ENCODE measurements at regions not wholly inside any gene's neighbourhood (a gene's known extent, or its start where the extent isn't known, plus 50 kb on each side); places are given as distances from the start of the nearest gene placed in this dataset.

DNA sequence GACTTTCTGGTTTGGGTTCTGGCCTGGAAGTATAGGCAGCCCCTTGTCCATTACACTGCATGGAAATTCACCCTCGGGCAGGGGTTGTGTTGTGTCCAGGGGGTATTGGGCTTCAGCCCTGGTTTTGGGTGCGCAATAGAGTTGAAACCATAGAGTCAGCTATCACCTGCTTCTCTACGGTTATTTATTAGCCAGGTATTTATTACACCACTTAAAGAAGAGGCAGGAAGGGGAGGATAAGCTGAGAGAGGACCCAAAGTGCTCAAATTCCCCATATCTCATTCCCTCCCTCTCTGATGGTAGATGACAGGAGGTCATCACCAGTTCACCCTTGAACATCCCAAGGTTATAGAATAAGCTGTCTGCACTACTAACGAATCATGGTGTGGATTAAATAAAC, 133.4 kb downstream of the HRH4 start:
- H3K56ac ChIP-seq (replicated peaks; ENCODE audit: insufficient read length, low read depth, low read length), result no peak overlapping the region
- H2BK12ac ChIP-seq (ENCODE audit: low read depth, low read length), result no peak overlapping the region
- no peak overlapping the region for H2BK20ac ChIP-seq (ENCODE audit: low read length)
- DNase-seq (ENCODE audit: low read depth in 1 of 2, low spot score in 2 of 2) (no peak), FAIRE-seq (no peak)
- H4K20me1 ChIP-seq (replicated peaks in 1 of 2; ENCODE audit: control insufficient read depth in 1 of 2, insufficient read depth in 2 of 2, low read length in 2 of 2), result no peaks in the 10 kb centered on the region
- no peak overlapping the region for H3K14ac ChIP-seq (ENCODE audit: insufficient read length)
- H4K91ac ChIP-seq (replicated peaks; ENCODE audit: insufficient read length, low read length), result no peak overlapping the region
- no peak overlapping the region for H2BK5ac ChIP-seq (ENCODE audit: low read depth, low read length)
- H3K79me1 ChIP-seq (ENCODE audit: low read depth, low read length), result no peaks in the 10 kb centered on the region
- H3K27ac ChIP-seq (ENCODE audit: low read depth, low read length), result no peak overlapping the region
- H3K4me3 ChIP-seq (ENCODE audit: extremely low read depth in 1 of 4, insufficient read depth in 2 of 4, low read depth in 3 of 4, low read length in 4 of 4), result no peak overlapping the region
- H4K8ac ChIP-seq (ENCODE audit: extremely low read depth, insufficient read depth, low read length), result no peak overlapping the region
- no peak overlapping the region for H3K9ac ChIP-seq (replicated peaks in 1 of 4; ENCODE audit: extremely low read depth in 1 of 4, low read depth in 3 of 4, low read length in 3 of 4)
- no peak overlapping the region for H3K23ac ChIP-seq (ENCODE audit: insufficient read length)
- no peaks in the 10 kb centered on the region for H3K23me2 ChIP-seq (ENCODE audit: low read depth, low read length)
- no peak overlapping the region for H2AK5ac ChIP-seq (ENCODE audit: low read depth, low read length)
- H2BK120ac ChIP-seq (replicated peaks; ENCODE audit: low read depth, low read length), result no peak overlapping the region
- 89% methylated on average over 4 of the region's 4 CpGs; no CpG with 5 or more reads in 1 of the 2 experiments for WGBS, 2 experiments (ENCODE audit: extremely low coverage in 1 of 2, insufficient coverage in 1 of 2, insufficient read length in 1 of 2, insufficient replicate concordance in 2 of 2, low coverage in 1 of 2, low lambda C conversion rate in 2 of 2, missing lambda C conversion rate in 1 of 2)
- H3K9me3 ChIP-seq (ENCODE audit: insufficient read depth in 2 of 2, low read depth in 1 of 2, low read length in 1 of 2), result no peaks in the 10 kb centered on the region
- no peaks in the 10 kb centered on the region for H3K36me3 ChIP-seq (ENCODE audit: control insufficient read depth in 2 of 4, insufficient read depth in 4 of 4, low read length in 3 of 4)
- ChIA-PET CTCF (ENCODE audit: partially characterized antibody) (interaction anchor here (1.2 to 14.4 kb wide), 5 partner anchors 8 to 136 kb away, joined by 3 to 166 read pairs (median 3); no protein-coding TSS in a partner anchor), POLR2A (ENCODE audit: partially characterized antibody) (interaction anchor here (1.4 kb wide), 1 partner anchor 10 kb away, joined by 3 read pairs; no protein-coding TSS in a partner anchor)
- no peaks in the 10 kb centered on the region for H3K27me3 ChIP-seq (replicated peaks in 1 of 4; ENCODE audit: control insufficient read depth in 3 of 4, extremely low read depth in 1 of 4, insufficient read depth in 3 of 4, low read length in 3 of 4)
- peaks cover 0 to 3% (median 1%) of the 10 kb centered on the region in 4 experiments; a peak in 1 of 7 replicates for H3K4me1 ChIP-seq (replicated peaks in 1 of 4; ENCODE audit: control insufficient read depth in 3 of 4, insufficient read depth in 4 of 4, low read length in 3 of 4)
- no peaks in the 10 kb centered on the region for H3K79me2 ChIP-seq (ENCODE audit: control insufficient read depth in 1 of 2, insufficient read depth in 2 of 2, low read length in 2 of 2)
- H2BK15ac ChIP-seq (ENCODE audit: low read length), result no peak overlapping the region
- no peak overlapping the region for H3K18ac ChIP-seq (ENCODE audit: extremely low read depth, low read length)
- TF ChIP-seq SP1 (IDR thresholded peaks at IDR 0.05; ENCODE audit: low read depth, low read length) (no peak), RBBP5 (IDR thresholded peaks at IDR 0.05; ENCODE audit: borderline replicate concordance, low read depth, low read length) (no peak), KDM4A (IDR thresholded peaks at IDR 0.05; ENCODE audit: low read depth, low read length, severe bottlenecking) (no peak), PHF8 (conservative IDR thresholded peaks at IDR 0.05; ENCODE audit: low read depth, low read length) (no peak), CBX8 (IDR thresholded peaks at IDR 0.05; ENCODE audit: borderline replicate concordance, low read depth, low read length) (no peak), POLR2A (IDR thresholded peaks at IDR 0.05; ENCODE audit: control extremely low read depth in 1 of 2, low read depth in 2 of 2, low read length in 2 of 2) (no peak), SIRT6 (IDR thresholded peaks at IDR 0.05; ENCODE audit: low read length) (no peak), GTF2F1 (IDR thresholded peaks at IDR 0.05; ENCODE audit: borderline replicate concordance, low read depth, low read length) (no peak), RXRA (IDR thresholded peaks at IDR 0.05; ENCODE audit: insufficient read depth, low read depth, low read length) (no peak), SRF (IDR thresholded peaks at IDR 0.05; ENCODE audit: low read depth, low read length) (no peak)
- TF ChIP-seq, protein P1, sequence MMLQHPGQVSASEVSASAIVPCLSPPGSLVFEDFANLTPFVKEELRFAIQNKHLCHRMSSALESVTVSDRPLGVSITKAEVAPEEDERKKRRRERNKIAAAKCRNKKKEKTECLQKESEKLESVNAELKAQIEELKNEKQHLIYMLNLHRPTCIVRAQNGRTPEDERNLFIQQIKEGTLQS (IDR thresholded peaks at IDR 0.05; ENCODE audit: insufficient read depth, low read depth, low read length), result no peak
- TF ChIP-seq, protein P2, sequence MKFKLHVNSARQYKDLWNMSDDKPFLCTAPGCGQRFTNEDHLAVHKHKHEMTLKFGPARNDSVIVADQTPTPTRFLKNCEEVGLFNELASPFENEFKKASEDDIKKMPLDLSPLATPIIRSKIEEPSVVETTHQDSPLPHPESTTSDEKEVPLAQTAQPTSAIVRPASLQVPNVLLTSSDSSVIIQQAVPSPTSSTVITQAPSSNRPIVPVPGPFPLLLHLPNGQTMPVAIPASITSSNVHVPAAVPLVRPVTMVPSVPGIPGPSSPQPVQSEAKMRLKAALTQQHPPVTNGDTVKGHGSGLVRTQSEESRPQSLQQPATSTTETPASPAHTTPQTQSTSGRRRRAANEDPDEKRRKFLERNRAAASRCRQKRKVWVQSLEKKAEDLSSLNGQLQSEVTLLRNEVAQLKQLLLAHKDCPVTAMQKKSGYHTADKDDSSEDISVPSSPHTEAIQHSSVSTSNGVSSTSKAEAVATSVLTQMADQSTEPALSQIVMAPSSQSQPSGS (IDR thresholded peaks at IDR 0.05; ENCODE audit: low read length), result no peak
- H3K4ac ChIP-seq (replicated peaks; ENCODE audit: insufficient read length, low read depth, low read length), result no peak overlapping the region
- no peak overlapping the region for H2AFZ ChIP-seq (ENCODE audit: low read length)
- H3K4me2 ChIP-seq (ENCODE audit: insufficient read depth in 1 of 2, low read depth in 2 of 2, low read length in 2 of 2), result no peak overlapping the region
- H4K5ac ChIP-seq (ENCODE audit: insufficient read length, low read depth, low read length), result no peak overlapping the region
